HEK293 (cell line): ENCODE measurements at regions not wholly inside any gene's neighbourhood (a gene's known extent, or its start where the extent isn't known, plus 50 kb on each side); places are given as distances from the start of the nearest gene placed in this dataset.

Experiments used
- CTCF ChIP-seq: fragments of 450-650 bp; formaldehyde crosslinking; IDR thresholded peaks from 2 replicates; pipeline ENCODE4 v1.5.1; 2016; ENCODE audit warnings: missing biosample characterization, missing genetic modification characterization
- PATZ1 ChIP-seq: fragments of 450-650 bp; formaldehyde crosslinking; IDR thresholded peaks from 2 replicates; pipeline ENCODE4 v1.5.1; 2016; ENCODE audit warnings: missing biosample characterization, missing genetic modification characterization
- YY1 ChIP-seq: fragments of 450-650 bp; formaldehyde crosslinking; IDR thresholded peaks from 2 replicates; pipeline ENCODE4 v1.5.1; 2018; ENCODE audit warnings: missing biosample characterization, missing genetic modification characterization
- ZNF266 ChIP-seq: fragments of 450-650 bp; formaldehyde crosslinking; IDR thresholded peaks from 2 replicates; pipeline ENCODE4 v1.5.1; 2016; ENCODE audit warnings: missing biosample characterization, missing genetic modification characterization, low read depth
- ZNF660 ChIP-seq: fragments of 450-650 bp; IDR thresholded peaks from 2 replicates; pipeline ENCODE4 v1.5.1; 2018; ENCODE audit warnings: missing biosample characterization, mild to moderate bottlenecking, missing genetic modification characterization
- TF ChIP-seq, protein P1 (sequence below): fragments of 450-650 bp; formaldehyde crosslinking; IDR thresholded peaks from 2 replicates; pipeline ENCODE4 v1.5.1; 2016; ENCODE audit warnings: missing biosample characterization, missing genetic modification characterization

- TF ChIP-seq ZNF266 (tag by site-specific recombination) (no peak), PATZ1 (tag by site-specific recombination) (no peak), YY1 (tag by site-specific recombination) (no peak), CTCF (tag by site-specific recombination) (no peak), ZNF660 (tag by site-specific recombination) (no peak)
- TF ChIP-seq, protein P1, sequence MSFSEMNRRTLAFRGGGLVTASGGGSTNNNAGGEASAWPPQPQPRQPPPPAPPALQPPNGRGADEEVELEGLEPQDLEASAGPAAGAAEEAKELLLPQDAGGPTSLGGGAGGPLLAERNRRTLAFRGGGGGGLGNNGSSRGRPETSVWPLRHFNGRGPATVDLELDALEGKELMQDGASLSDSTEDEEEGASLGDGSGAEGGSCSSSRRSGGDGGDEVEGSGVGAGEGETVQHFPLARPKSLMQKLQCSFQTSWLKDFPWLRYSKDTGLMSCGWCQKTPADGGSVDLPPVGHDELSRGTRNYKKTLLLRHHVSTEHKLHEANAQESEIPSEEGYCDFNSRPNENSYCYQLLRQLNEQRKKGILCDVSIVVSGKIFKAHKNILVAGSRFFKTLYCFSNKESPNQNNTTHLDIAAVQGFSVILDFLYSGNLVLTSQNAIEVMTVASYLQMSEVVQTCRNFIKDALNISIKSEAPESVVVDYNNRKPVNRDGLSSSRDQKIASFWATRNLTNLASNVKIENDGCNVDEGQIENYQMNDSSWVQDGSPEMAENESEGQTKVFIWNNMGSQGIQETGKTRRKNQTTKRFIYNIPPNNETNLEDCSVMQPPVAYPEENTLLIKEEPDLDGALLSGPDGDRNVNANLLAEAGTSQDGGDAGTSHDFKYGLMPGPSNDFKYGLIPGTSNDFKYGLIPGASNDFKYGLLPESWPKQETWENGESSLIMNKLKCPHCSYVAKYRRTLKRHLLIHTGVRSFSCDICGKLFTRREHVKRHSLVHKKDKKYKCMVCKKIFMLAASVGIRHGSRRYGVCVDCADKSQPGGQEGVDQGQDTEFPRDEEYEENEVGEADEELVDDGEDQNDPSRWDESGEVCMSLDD: no peak
Measured at GRCh38 chr13:31037874-31038500, 105.5 kb downstream of the TEX26 start.
